Endothelial cell of umbilical vein (primary cell): ENCODE measurements at regions not wholly inside any gene's neighbourhood (a gene's known extent, or its start where the extent isn't known, plus 50 kb on each side); places are given as distances from the start of the nearest gene placed in this dataset.

ENCODE experiments used
- BruUV-seq: library from RNA; stranded (reverse); fragments of 400-500 nt; replicated peaks from 2 replicates; lab custom pipeline; 2021; lab: Mats Ljungman, UMichigan
- CTCF ChIA-PET: fragments of 300-600, 350-600 bp; sonication (Branson Sonifier 250); formaldehyde crosslinking; loops from one replicate; lab custom pipeline; 2021; ENCODE audit warnings: antibody characterized with exemption, inconsistent platforms; lab: Charles Lee
- POLR2A ChIA-PET: fragments of 300-600, 350-600 bp; sonication (Branson Sonifier 250); formaldehyde crosslinking; loops from one replicate; lab custom pipeline; 2021; ENCODE audit warnings: antibody characterized with exemption, inconsistent platforms; lab: Charles Lee
- DNase-seq: peaks from one replicate; pipeline ENCODE4 v3.0.0-alpha.2; 2011; ENCODE audit warnings: low read depth, low spot score
- FAIRE-seq: peaks from 2 replicates; lab custom pipeline; 2011; peaks lifted over from hg19 to GRCh38; lab: Jason Lieb, UNC
- H2AFZ ChIP-seq: 2 replicates; pipeline ENCODE4 v1.6.0; 2012; ENCODE audit warnings: low read depth, low read length, control low read depth, inconsistent platforms
- H3K27ac ChIP-seq: 2 replicates; pipeline ENCODE4 v1.5.1; 2011; ENCODE audit warnings: low read depth, mild to moderate bottlenecking, control low read depth, low read length, moderate library complexity; ENCODE audit not compliant: insufficient read depth
- H3K27me3 ChIP-seq, 2 experiments: 2 replicates each; pipeline versions ENCODE4 v1.6.0 to v1.6.1; 2011; ENCODE audit warnings: low read length in 2 of 2, mixed read lengths in 1 of 2; ENCODE audit not compliant: control insufficient read depth in 2 of 2, insufficient read depth in 2 of 2
- H3K36me3 ChIP-seq, 2 experiments: 2 replicates in 1 of 2; 3 replicates in 1 of 2; pipeline ENCODE4 v1.5.1; 2011; ENCODE audit warnings: low read length in 2 of 2, mild to moderate bottlenecking in 1 of 2, moderate library complexity in 1 of 2; ENCODE audit not compliant: control insufficient read depth in 2 of 2, insufficient read depth in 2 of 2; ENCODE audit errors: extremely low read depth in 1 of 2
- H3K4me1 ChIP-seq: 3 replicates; pipeline ENCODE4 v1.5.1; 2011; ENCODE audit warnings: mild to moderate bottlenecking, low read length; ENCODE audit not compliant: control insufficient read depth, insufficient read depth; ENCODE audit errors: extremely low read depth
- H3K4me2 ChIP-seq: 2 replicates; pipeline ENCODE4 v1.6.1; 2011; ENCODE audit warnings: low read length, control low read depth, mixed read lengths; ENCODE audit not compliant: insufficient read depth
- H3K4me3 ChIP-seq, 3 experiments: fragments of 200-600 bp in 1 of 3; sonication (generic), shearing (Covaris generic) in 1 of 3; replicated peaks in 1 of 3; 2 replicates each; pipeline ENCODE4 v1.5.1; 2011 to 2016; ENCODE audit warnings: control low read depth in 3 of 3, low read length in 3 of 3, mild to moderate bottlenecking in 2 of 3, inconsistent platforms in 1 of 3, low read depth in 1 of 3, moderate library complexity in 1 of 3; ENCODE audit not compliant: insufficient read depth in 1 of 3
- H3K79me2 ChIP-seq: 2 replicates; pipeline ENCODE4 v1.6.0; 2012; ENCODE audit warnings: low read length, inconsistent platforms; ENCODE audit not compliant: control insufficient read depth, insufficient read depth
- H3K9ac ChIP-seq: replicated peaks from 2 replicates; pipeline ENCODE3; 2011; ENCODE audit warnings: low read length, control low read depth; ENCODE audit not compliant: insufficient read depth; ENCODE audit errors: extremely low read depth
- H3K9me1 ChIP-seq: replicated peaks from 3 replicates; pipeline ENCODE4 v1.6.0; 2011; ENCODE audit warnings: mild to moderate bottlenecking, low read length; ENCODE audit not compliant: control insufficient read depth, insufficient read depth; ENCODE audit errors: extremely low read depth
- H3K9me3 ChIP-seq: replicated peaks from 2 replicates; pipeline ENCODE4 v1.5.1; 2012; ENCODE audit warnings: low read length, inconsistent platforms; ENCODE audit not compliant: control insufficient read depth, insufficient read depth
- H4K20me1 ChIP-seq: replicated peaks from 2 replicates; pipeline ENCODE3; 2011; ENCODE audit warnings: mild to moderate bottlenecking, low read length; ENCODE audit not compliant: control insufficient read depth, insufficient read depth; ENCODE audit errors: extremely low read depth
- EZH2 ChIP-seq: IDR thresholded peaks from 2 replicates; pipeline ENCODE4 v1.6.1; 2012; ENCODE audit warnings: borderline replicate concordance, low read depth, mild to moderate bottlenecking, moderate library complexity, low read length, inconsistent platforms; ENCODE audit not compliant: severe bottlenecking
- FOS ChIP-seq: IDR thresholded peaks from 2 replicates; pipeline ENCODE4 v1.6.1; 2011; ENCODE audit warnings: mild to moderate bottlenecking, low read length, moderate library complexity, borderline replicate concordance; ENCODE audit not compliant: insufficient read depth
- MAX ChIP-seq: IDR thresholded peaks from 2 replicates; pipeline ENCODE4 v1.6.1; 2011; ENCODE audit not compliant: insufficient read depth, insufficient read length
- dilution Hi-C: fragments of 300-500 bp; cut with MboI; formaldehyde crosslinking; loops from one replicate; pipeline ENCODE4 v1.15.0; 2019; ENCODE audit warnings: low sequenced_read_pairs; ENCODE audit not compliant: extremely low pct_ligation_motif_present
- intact Hi-C: fragments of 100-400 bp; cut with micrococcal nuclease; formaldehyde crosslinking; loops from one replicate; pipeline ENCODE4 v1.10.0; 2022

- ChIA-PET POLR2A (no interaction called here), CTCF (interaction anchor here (1.1 kb wide), 1 partner anchor 25 kb away, joined by 3 read pairs; no protein-coding TSS in a partner anchor)
- dilution Hi-C loops = no loop called here
- H3K36me3 ChIP-seq = no peaks in the 10 kb centered on the region
- FAIRE-seq (no peak), DNase-seq (no peak)
- intact Hi-C loops = no loop called here
- no peak overlapping the region for H3K4me3 ChIP-seq
- no peak overlapping the region for H2AFZ ChIP-seq
- no peaks in the 10 kb centered on the region for H3K79me2 ChIP-seq
- H3K27ac ChIP-seq = no peak overlapping the region
- no peak overlapping the region for H3K9ac ChIP-seq
- H3K4me2 ChIP-seq = no peak overlapping the region
- H3K4me1 ChIP-seq = no peaks in the 10 kb centered on the region
- no peaks in the 10 kb centered on the region for H4K20me1 ChIP-seq
- TF ChIP-seq FOS (no peak), EZH2 (no peak)
- peaks cover 3 to 7% of the 10 kb centered on the region in 2 experiments for H3K27me3 ChIP-seq
- no TSS peak for BruUV-seq
- H3K9me1 ChIP-seq = no peaks in the 10 kb centered on the region
- H3K9me3 ChIP-seq = no peaks in the 10 kb centered on the region
Observed at GRCh38 chr2:71895320-71896161, 252.1 kb downstream of the CYP26B1 start.

- no peak overlapping the region for H3K9ac ChIP-seq
- CTCF ChIA-PET = interaction anchor here (1.4 kb wide), 1 partner anchor 11 kb away, joined by 3 read pairs; no protein-coding TSS in a partner anchor
- BruUV-seq = no TSS peak
Observed at GRCh38 chr2:71894261-71894660, 253.4 kb downstream of the CYP26B1 start.

More at GRCh38 chr2:71894261-71894660, 253.4 kb downstream of the CYP26B1 start:
- Histone ChIP-seq H3K4me2 (no peak overlapping the region), H2AFZ (no peak overlapping the region), H3K27me3 (peaks cover 7% of the 10 kb centered on the region in 2 experiments), H3K9me1 (no peaks in the 10 kb centered on the region), H4K20me1 (no peaks in the 10 kb centered on the region), H3K27ac (no peak overlapping the region), H3K9me3 (no peaks in the 10 kb centered on the region), H3K4me1 (no peaks in the 10 kb centered on the region), H3K79me2 (no peaks in the 10 kb centered on the region), H3K36me3 (no peaks in the 10 kb centered on the region), H3K4me3 (no peak overlapping the region)
- no peak for TF ChIP-seq MAX
- no peak for FAIRE-seq
- dilution Hi-C loops (no loop called here), intact Hi-C loops (no loop called here)
- DNase-seq = no peak
- POLR2A ChIA-PET = no interaction called here
